ENCODE measurements at regions not wholly inside any gene's neighbourhood (a gene's known extent, or its start where the extent isn't known, plus 50 kb on each side); places are given as distances from the start of the nearest gene placed in this dataset.

DNA sequence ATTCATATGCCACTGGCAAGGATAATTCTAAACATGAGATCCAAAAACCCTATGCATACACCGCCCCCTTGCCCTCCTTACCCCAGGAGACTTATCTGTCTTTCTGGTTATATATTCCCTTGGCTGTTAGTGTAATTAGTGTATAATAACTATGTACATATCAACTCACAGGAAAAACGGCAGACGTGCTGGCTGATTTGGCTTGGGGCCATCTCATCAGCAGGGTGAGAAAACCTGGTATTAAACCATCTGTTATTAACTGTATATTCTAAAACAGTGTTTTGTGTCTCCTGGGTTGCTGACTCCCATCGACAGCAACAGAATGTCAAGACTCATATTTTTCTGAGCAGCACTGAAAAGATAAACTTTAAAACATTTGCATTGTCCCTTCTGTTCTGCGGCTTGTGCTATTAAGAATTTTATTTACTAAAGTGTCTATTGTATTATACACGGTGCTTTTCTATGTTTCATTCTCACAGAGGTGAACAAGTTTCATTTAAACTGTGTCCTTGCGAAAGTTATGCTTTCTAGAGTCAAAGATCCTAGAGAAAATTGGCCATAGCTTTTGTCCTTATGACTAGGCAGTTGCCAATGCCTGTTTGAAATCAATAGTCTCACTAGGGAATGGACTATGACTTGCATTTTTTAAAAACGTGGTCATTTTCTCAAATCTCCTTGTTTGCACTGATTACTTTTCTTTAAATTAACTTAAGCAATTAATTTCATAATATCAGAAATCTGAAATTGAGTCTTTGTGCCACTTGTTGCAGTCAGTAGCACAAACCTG lies 211.5 kb upstream of the MID1 start:
- no peak overlapping the region for H3K27ac ChIP-seq
- 47 to 49% methylated on average over 8 of the region's 8 CpGs for WGBS, 2 donors
- DNase-seq (ENCODE audit: low spot score in 2 of 2), result no peak
- TF ChIP-seq, protein P1, sequence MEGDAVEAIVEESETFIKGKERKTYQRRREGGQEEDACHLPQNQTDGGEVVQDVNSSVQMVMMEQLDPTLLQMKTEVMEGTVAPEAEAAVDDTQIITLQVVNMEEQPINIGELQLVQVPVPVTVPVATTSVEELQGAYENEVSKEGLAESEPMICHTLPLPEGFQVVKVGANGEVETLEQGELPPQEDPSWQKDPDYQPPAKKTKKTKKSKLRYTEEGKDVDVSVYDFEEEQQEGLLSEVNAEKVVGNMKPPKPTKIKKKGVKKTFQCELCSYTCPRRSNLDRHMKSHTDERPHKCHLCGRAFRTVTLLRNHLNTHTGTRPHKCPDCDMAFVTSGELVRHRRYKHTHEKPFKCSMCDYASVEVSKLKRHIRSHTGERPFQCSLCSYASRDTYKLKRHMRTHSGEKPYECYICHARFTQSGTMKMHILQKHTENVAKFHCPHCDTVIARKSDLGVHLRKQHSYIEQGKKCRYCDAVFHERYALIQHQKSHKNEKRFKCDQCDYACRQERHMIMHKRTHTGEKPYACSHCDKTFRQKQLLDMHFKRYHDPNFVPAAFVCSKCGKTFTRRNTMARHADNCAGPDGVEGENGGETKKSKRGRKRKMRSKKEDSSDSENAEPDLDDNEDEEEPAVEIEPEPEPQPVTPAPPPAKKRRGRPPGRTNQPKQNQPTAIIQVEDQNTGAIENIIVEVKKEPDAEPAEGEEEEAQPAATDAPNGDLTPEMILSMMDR (IDR thresholded peaks at IDR 0.05), result no peak
- TF ChIP-seq EP300 (IDR thresholded peaks at IDR 0.05) (no peak), POLR2A (IDR thresholded peaks at IDR 0.05) (no peak)
- no peaks in the 10 kb centered on the region for H3K27me3 ChIP-seq
- H3K9me3 ChIP-seq, result no peaks in the 10 kb centered on the region
- no peaks in the 10 kb centered on the region for H3K36me3 ChIP-seq
- H3K4me1 ChIP-seq, result no peaks in the 10 kb centered on the region
- no peak overlapping the region for H3K4me3 ChIP-seq

DNA sequence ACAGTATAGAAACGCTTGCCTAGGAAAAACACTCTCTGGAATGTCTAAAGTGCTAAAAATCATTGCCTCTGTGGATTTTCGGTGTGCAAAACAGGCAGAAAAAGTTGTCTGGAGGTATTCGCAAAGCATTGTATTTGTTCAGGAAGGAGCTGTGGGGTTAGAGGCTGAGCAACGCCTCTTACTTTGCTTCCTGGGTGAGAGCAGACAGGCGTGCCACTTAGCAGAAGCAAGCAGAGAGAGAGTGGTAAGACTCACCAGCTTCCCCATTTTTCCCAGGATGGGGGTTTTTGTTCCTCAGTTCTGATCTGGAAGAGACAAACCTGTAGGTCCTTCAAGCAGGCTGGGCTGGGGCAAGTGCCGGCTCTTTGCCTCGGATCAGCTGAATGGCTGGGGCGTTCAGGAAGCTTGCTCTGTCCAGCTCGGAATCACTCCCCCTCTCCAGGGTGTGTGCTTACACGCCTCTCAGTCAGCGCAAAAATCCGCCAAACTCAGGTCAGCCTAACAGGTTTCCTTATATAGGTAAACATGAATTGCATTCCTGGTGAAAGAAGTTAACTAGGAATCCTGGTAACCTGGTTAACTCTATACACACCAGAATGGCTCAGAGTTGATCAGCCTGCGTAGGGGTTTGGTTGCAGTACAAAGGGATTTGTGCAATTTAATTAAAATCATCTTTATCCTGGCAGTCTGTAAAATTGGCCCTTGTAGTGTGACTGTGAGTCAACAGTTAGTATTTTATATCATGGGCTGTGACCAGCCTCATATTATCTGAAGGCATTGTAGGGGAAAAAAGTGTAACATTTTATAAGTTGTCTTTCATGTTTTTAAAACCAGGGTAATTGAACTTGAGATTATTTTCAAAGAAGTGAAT lies 213.1 kb upstream of the MID1 start:
- H3K27me3 ChIP-seq, result no peaks in the 10 kb centered on the region
- H3K36me3 ChIP-seq, result no peaks in the 10 kb centered on the region
- no peaks in the 10 kb centered on the region for H3K9me3 ChIP-seq
- no peaks in the 10 kb centered on the region for H3K4me1 ChIP-seq
- DNase-seq (ENCODE audit: low spot score in 2 of 2), result peak in 1 of 2 donors; percentile 4
- H3K27ac ChIP-seq, result no peak overlapping the region
- WGBS, 2 donors, result 56 to 61% methylated on average over 6 to 13 of the region's 13 CpGs
- peak overlapping the region in 2 of 4 donors; percentile 1 to 30 for H3K4me3 ChIP-seq
- TF ChIP-seq, protein P1 (IDR thresholded peaks at IDR 0.05), result no peak
- no peak for TF ChIP-seq POLR2A (IDR thresholded peaks at IDR 0.05)
- no peak for TF ChIP-seq EP300 (IDR thresholded peaks at IDR 0.05)

GRCh38 chrX:10841579-10841978 lies 221.2 kb upstream of the MID1 start:
- H3K27me3 ChIP-seq, result no peaks in the 10 kb centered on the region
- no peak overlapping the region for H3K27ac ChIP-seq
- WGBS, 2 donors, result 56 to 68% methylated on average over 4 of the region's 4 CpGs
- TF ChIP-seq POLR2A (IDR thresholded peaks at IDR 0.05) (no peak), EP300 (IDR thresholded peaks at IDR 0.05) (no peak)
- TF ChIP-seq, protein P1 (IDR thresholded peaks at IDR 0.05), result no peak
- H3K9me3 ChIP-seq, result no peaks in the 10 kb centered on the region
- H3K4me1 ChIP-seq, result no peaks in the 10 kb centered on the region
- H3K36me3 ChIP-seq, result no peaks in the 10 kb centered on the region
- no peak overlapping the region for H3K4me3 ChIP-seq
- DNase-seq (ENCODE audit: low spot score in 2 of 2), result no peak

DNA sequence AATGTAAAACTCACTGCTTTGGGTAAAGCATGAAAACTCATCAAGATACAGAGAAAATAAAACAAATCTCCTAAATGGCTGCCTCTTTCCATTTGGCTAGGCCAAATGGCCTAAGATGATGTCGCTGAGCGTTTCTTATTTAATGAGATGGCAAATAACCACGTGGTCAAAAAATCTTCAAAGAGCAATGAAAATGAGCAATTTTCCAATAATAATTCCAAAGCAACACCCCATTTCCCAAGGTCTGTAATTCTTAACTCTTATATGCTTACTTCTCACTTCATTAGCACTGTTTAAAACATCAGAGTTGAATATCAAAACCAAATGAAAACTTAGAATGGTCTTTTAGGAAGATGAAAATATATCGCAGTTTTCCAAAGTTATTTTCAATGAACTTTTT lies 222.3 kb upstream of the MID1 start:
- H3K4me1 ChIP-seq, result no peaks in the 10 kb centered on the region
- no peaks in the 10 kb centered on the region for H3K27me3 ChIP-seq
- no peak for DNase-seq (ENCODE audit: low spot score in 2 of 2)
- no peaks in the 10 kb centered on the region for H3K36me3 ChIP-seq
- TF ChIP-seq POLR2A (IDR thresholded peaks at IDR 0.05), result no peak
- no peak overlapping the region for H3K27ac ChIP-seq
- no peak overlapping the region for H3K4me3 ChIP-seq
- H3K9me3 ChIP-seq, result no peaks in the 10 kb centered on the region
- WGBS, 2 donors, result 71 to 76% methylated on average over 4 of the region's 4 CpGs

GRCh38 chrX:10847333-10847732 lies 226.9 kb upstream of the MID1 start:
- no peak for DNase-seq (ENCODE audit: low spot score in 2 of 2)
- no peaks in the 10 kb centered on the region for H3K27me3 ChIP-seq
- H3K36me3 ChIP-seq, result no peaks in the 10 kb centered on the region
- TF ChIP-seq EP300 (IDR thresholded peaks at IDR 0.05), result no peak
- TF ChIP-seq, protein P1 (IDR thresholded peaks at IDR 0.05), result no peak
- TF ChIP-seq POLR2A (IDR thresholded peaks at IDR 0.05), result no peak
- no peak overlapping the region for H3K4me3 ChIP-seq
- H3K4me1 ChIP-seq, result no peaks in the 10 kb centered on the region
- H3K9me3 ChIP-seq, result no peaks in the 10 kb centered on the region
- no peak overlapping the region for H3K27ac ChIP-seq
